ENCODE measurements at regions not wholly inside any gene's neighbourhood (a gene's known extent, or its start where the extent isn't known, plus 50 kb on each side); places are given as distances from the start of the nearest gene placed in this dataset.
"Not testable (repeated sequence)": the region's sequence is repeated elsewhere in the genome, so short reads cannot be mapped to it uniquely, and the experiment has no call there.

DNA sequence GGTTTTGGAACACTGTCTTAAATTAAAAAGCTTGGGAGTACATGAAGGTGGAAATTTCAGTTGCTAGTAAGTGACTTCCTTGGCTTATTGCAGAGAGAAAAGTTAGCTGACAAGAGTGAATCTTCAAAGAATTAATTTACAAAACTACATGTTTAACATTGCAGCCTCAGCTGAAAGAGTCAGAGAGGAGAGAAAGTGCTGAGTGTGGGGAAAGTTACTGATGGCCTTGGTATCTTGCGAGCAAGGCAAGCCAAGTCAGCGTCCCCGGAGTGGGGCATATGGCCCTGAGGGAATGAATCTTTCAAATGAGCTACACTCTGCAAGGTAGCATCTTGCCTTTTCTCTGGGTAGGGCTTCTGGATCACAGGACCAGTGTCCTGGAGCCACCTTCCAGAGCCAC, 131.3 kb downstream of the LPIN1 start:
- H3K27ac ChIP-seq (ENCODE audit: low read depth, low read length) = no peak overlapping the region
- no peak for DNase-seq (ENCODE audit: low read depth in 4 of 6, low spot score in 6 of 6)
- WGBS (ENCODE audit: insufficient coverage) = 100% methylated on average over 3 of the region's 3 CpGs

DNA sequence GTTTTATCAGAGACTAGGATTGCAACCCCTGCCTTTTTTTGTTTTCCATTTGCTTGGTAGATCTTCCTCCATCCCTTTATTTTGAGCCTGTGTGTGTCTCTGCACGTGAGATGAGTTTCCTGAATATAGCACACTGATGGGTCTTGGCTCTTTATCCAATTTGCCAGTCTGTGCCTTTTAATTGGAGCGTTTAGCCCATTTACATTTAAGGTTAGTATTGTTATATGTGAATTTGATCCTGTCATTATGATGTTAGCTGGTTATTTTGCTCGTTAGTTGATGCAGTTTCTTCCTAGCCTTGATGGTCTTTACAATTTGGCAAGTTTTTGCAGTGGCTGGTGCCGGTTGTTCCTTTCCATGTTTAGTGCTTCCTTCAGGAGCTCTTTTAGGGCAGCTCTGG, 138.8 kb downstream of the LPIN1 start:
- not testable (repeated sequence) for DNase-seq (ENCODE audit: low read depth in 4 of 6, low spot score in 6 of 6); H3K27ac ChIP-seq (ENCODE audit: low read depth, low read length); H3K4me3 ChIP-seq (ENCODE audit: low read depth, low read length); H3K4me1 ChIP-seq (ENCODE audit: control insufficient read depth, insufficient read depth, low read length); H3K36me3 ChIP-seq (ENCODE audit: control insufficient read depth, insufficient read depth, low read length); H3K9me3 ChIP-seq (ENCODE audit: control insufficient read depth, insufficient read depth, low read length); H3K27me3 ChIP-seq (ENCODE audit: control insufficient read depth, insufficient read depth, low read length)
- WGBS (ENCODE audit: insufficient coverage) = no CpG with 5 or more reads among the region's 4 CpGs

More for the DNA sequence above, 131.3 kb downstream of the LPIN1 start:
- Histone ChIP-seq H3K36me3 (ENCODE audit: control insufficient read depth, insufficient read depth, low read length) (no peaks in the 10 kb centered on the region), H3K4me1 (ENCODE audit: control insufficient read depth, insufficient read depth, low read length) (no peaks in the 10 kb centered on the region), H3K9me3 (ENCODE audit: control insufficient read depth, insufficient read depth, low read length) (no peaks in the 10 kb centered on the region), H3K4me3 (ENCODE audit: low read depth, low read length) (no peak overlapping the region), H3K27me3 (ENCODE audit: control insufficient read depth, insufficient read depth, low read length) (no peaks in the 10 kb centered on the region)

DNA sequence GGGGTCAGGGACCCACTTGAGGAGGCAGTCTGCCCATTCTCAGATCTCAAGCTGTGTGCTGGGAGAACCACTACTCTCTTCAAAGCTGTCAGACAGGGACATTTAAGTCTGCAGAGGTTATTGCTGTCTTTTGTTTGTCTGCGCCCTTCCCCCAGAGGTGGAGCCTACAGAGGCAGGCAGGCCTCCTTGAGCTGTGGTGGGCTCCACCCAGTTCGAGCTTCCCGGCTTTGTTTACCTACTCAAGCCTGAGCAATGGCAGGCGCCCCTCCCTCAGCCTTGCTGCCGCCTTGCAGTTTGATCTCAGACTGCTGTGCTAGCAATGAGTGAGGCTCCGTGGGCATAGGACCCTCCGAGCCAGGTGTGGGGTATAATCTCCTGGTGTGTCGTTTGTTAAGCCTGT, 140.5 kb downstream of the LPIN1 start:
- H3K4me1 ChIP-seq (ENCODE audit: control insufficient read depth, insufficient read depth, low read length); H3K4me3 ChIP-seq (ENCODE audit: low read depth, low read length); H3K27ac ChIP-seq (ENCODE audit: low read depth, low read length); H3K9me3 ChIP-seq (ENCODE audit: control insufficient read depth, insufficient read depth, low read length); H3K36me3 ChIP-seq (ENCODE audit: control insufficient read depth, insufficient read depth, low read length); DNase-seq (ENCODE audit: low read depth in 4 of 6, low spot score in 6 of 6); H3K27me3 ChIP-seq (ENCODE audit: control insufficient read depth, insufficient read depth, low read length): not testable (repeated sequence)
- WGBS (ENCODE audit: insufficient coverage) = 100% methylated on average over 2 of the region's 8 CpGs

DNA sequence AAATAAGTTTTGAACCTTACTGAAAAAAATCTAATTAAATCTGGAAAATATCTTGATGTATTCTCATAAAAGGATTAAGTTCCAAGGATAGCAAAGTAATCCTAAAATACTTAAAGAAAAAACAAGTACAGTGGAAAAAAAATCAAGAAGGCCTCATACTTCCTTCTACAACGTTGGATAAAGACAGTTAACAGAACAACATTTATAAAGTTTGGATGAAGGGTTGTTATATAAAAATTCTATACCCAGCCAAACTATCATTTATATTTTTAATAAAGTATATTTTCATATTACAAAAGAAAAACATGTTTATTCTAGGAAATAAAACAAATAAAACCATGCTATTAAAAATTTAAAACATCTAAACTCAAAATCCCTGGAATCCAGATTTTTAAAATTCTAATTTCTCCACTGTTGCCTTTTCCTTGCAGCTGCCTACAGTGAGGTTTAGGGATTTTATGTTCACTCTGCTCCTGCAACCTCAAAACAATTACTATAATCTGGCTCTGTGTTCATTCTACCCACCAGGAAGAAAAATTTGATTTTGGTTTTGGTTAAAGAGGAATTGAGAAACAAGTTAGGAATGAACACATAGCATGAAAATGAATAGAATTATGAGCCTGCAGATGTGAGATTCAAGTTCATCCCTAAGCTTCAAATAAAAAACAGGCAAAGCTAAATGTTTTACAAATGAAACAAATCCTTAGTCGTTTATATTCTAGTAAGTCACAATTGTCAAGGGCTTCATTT, 142.8 kb downstream of the LPIN1 start:
- Histone ChIP-seq H3K4me3 (ENCODE audit: low read depth, low read length) (no peak overlapping the region), H3K27me3 (ENCODE audit: control insufficient read depth, insufficient read depth, low read length) (no peaks in the 10 kb centered on the region), H3K9me3 (ENCODE audit: control insufficient read depth, insufficient read depth, low read length) (no peaks in the 10 kb centered on the region), H3K4me1 (ENCODE audit: control insufficient read depth, insufficient read depth, low read length) (no peaks in the 10 kb centered on the region), H3K27ac (ENCODE audit: low read depth, low read length) (no peak overlapping the region), H3K36me3 (ENCODE audit: control insufficient read depth, insufficient read depth, low read length) (no peaks in the 10 kb centered on the region)
- no CpG with 5 or more reads among the region's 2 CpGs for WGBS (ENCODE audit: insufficient coverage)
- no peak for DNase-seq (ENCODE audit: low read depth in 4 of 6, low spot score in 6 of 6)

DNA sequence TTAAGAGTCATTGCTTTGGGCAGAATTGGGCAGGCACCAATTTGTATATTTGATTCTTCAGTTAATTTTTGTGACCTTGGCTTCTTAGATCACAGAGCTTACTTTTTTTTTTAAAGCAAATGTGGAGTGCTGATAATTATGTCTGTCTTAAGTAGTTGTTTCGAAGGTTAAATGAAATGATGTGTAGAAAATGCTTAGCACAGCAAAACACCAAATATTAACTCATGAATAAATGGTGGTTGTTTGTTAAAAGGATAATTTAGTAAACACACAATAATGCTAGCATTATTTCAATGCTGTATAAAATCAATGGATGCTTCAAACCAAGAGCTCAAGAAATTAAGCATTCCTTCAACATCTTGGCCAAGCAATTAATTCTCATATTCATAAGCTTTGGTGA, 143.4 kb downstream of the LPIN1 start:
- no peak overlapping the region for H3K4me3 ChIP-seq (ENCODE audit: low read depth, low read length)
- no peak for DNase-seq (ENCODE audit: low read depth in 4 of 6, low spot score in 6 of 6)
- no CpG with 5 or more reads among the region's 1 CpG for WGBS (ENCODE audit: insufficient coverage)
- H3K27ac ChIP-seq (ENCODE audit: low read depth, low read length) = no peak overlapping the region
- no peaks in the 10 kb centered on the region for H3K27me3 ChIP-seq (ENCODE audit: control insufficient read depth, insufficient read depth, low read length)
- H3K9me3 ChIP-seq (ENCODE audit: control insufficient read depth, insufficient read depth, low read length) = no peaks in the 10 kb centered on the region
- H3K36me3 ChIP-seq (ENCODE audit: control insufficient read depth, insufficient read depth, low read length) = no peaks in the 10 kb centered on the region
- no peaks in the 10 kb centered on the region for H3K4me1 ChIP-seq (ENCODE audit: control insufficient read depth, insufficient read depth, low read length)

DNA sequence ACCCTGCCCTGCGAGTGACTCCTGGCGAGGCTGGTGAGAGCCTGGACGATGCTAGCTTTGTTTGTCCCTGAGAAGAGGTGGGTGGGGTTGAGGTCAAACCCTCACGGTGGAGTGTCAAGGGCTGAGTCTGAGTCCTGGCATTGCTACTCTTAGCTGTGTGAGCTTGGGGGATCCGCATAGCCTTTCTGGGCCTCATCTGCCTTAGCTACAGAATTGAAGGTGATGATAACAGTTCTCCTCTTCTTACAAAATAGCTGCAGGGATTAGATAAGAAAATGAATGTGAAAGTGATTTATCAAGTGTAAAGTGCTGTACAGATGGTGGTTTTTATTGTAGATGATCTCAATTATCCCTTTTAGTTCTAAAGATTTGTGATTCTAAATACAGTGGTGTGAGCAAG, 144.6 kb downstream of the LPIN1 start:
- WGBS (ENCODE audit: insufficient coverage) = 76% methylated on average over 4 of the region's 5 CpGs
- DNase-seq (ENCODE audit: low read depth in 4 of 6, low spot score in 6 of 6) = no peak
- H3K4me1 ChIP-seq (ENCODE audit: control insufficient read depth, insufficient read depth, low read length) = no peaks in the 10 kb centered on the region
- H3K9me3 ChIP-seq (ENCODE audit: control insufficient read depth, insufficient read depth, low read length) = no peaks in the 10 kb centered on the region
- H3K27me3 ChIP-seq (ENCODE audit: control insufficient read depth, insufficient read depth, low read length) = no peaks in the 10 kb centered on the region
- no peak overlapping the region for H3K4me3 ChIP-seq (ENCODE audit: low read depth, low read length)
- H3K36me3 ChIP-seq (ENCODE audit: control insufficient read depth, insufficient read depth, low read length) = no peaks in the 10 kb centered on the region
- H3K27ac ChIP-seq (ENCODE audit: low read depth, low read length) = no peak overlapping the region

DNA sequence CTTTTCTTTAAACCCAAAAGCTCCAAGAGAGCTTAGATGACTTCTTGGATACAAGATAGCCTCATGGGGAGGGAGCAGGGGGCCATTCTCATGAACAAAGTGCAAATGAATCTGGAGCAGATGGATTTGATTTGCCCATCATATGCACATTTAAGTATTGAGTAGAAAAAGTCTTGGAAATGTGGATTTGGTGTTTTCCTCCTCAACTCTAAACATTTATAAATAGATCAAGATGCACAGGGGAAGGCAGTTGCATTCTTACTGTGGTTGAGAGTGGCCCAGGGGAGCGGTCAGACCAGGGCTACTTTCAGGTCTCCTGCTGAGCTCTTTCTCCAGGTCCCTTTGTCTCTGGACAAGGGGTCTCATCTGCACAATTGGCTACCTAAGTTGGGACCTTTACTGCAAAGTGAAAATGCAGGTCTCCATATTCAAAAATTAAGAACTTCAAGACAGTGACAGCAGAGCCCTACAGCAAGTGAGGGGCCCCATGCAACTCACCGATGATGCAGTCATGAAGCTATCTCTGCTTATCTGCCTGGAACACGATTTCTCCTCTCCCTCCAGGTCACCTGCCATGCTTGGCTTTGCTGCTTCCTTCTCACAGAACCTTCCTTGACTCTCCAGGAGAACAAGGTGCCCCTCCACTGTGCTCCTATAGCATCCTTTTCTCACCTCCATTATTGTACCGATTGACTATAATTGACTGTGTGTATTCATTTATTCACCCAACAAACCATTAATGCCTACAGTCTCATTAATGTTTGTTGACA, 145.4 kb downstream of the LPIN1 start:
- Histone ChIP-seq H3K4me3 (ENCODE audit: low read depth, low read length) (no peak overlapping the region), H3K27ac (ENCODE audit: low read depth, low read length) (no peak overlapping the region), H3K9me3 (ENCODE audit: control insufficient read depth, insufficient read depth, low read length) (no peaks in the 10 kb centered on the region), H3K27me3 (ENCODE audit: control insufficient read depth, insufficient read depth, low read length) (no peaks in the 10 kb centered on the region), H3K36me3 (ENCODE audit: control insufficient read depth, insufficient read depth, low read length) (no peaks in the 10 kb centered on the region), H3K4me1 (ENCODE audit: control insufficient read depth, insufficient read depth, low read length) (no peaks in the 10 kb centered on the region)
- DNase-seq (ENCODE audit: low read depth in 4 of 6, low spot score in 6 of 6) = no peak
- 84% methylated on average over 3 of the region's 4 CpGs for WGBS (ENCODE audit: insufficient coverage)

DNA sequence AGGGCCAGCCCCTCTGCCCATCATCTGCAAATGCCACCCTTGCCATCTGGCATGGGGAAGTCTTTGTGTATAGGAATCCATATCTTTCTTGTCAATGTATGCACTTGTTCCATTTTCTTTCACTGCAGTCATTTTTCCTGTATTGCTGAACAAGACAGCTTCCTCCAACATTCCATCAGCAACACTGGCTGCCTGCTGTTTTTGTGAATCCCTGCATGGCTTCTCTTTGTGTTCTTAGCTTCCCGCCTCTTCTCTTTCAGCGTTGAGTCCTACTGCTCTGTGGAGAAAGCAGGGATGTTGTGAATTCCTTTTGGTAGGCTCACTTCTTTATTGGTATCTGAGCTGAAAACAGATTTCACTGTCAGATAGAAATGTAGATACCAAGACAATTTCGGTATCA, 150.0 kb downstream of the LPIN1 start:
- H3K27ac ChIP-seq (ENCODE audit: low read depth, low read length) = no peak overlapping the region
- H3K36me3 ChIP-seq (ENCODE audit: control insufficient read depth, insufficient read depth, low read length) = no peaks in the 10 kb centered on the region
- H3K27me3 ChIP-seq (ENCODE audit: control insufficient read depth, insufficient read depth, low read length) = no peaks in the 10 kb centered on the region
- peak in 2 of 6 donors; percentile 58 to 78 for DNase-seq (ENCODE audit: low read depth in 4 of 6, low spot score in 6 of 6)
- H3K4me1 ChIP-seq (ENCODE audit: control insufficient read depth, insufficient read depth, low read length) = no peaks in the 10 kb centered on the region
- no peak overlapping the region for H3K4me3 ChIP-seq (ENCODE audit: low read depth, low read length)
- no peaks in the 10 kb centered on the region for H3K9me3 ChIP-seq (ENCODE audit: control insufficient read depth, insufficient read depth, low read length)
- 44% methylated on average over 1 of the region's 3 CpGs for WGBS (ENCODE audit: insufficient coverage)

DNA sequence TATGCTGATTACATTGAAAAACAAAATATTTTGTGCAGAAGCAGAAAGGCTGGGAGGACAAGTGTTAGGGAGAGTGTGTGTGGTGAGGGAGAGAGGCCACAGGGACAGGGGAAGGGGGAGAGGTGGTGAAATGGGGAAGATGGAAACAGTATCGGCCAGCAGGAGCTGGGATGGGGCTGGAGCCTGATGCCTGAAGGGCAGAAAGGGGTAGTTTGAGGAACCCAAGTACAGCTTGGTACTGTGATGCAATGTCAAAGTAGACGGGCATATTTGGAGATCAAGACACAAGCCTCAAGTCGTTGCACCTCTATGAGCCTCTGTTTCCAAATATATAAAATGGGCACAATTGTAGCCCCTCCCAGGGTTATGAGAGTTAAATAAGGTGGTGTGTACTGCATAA, 152.1 kb downstream of the LPIN1 start:
- Histone ChIP-seq H3K4me3 (ENCODE audit: low read depth, low read length) (no peak overlapping the region), H3K4me1 (ENCODE audit: control insufficient read depth, insufficient read depth, low read length) (no peaks in the 10 kb centered on the region), H3K27ac (ENCODE audit: low read depth, low read length) (no peak overlapping the region), H3K27me3 (ENCODE audit: control insufficient read depth, insufficient read depth, low read length) (no peaks in the 10 kb centered on the region), H3K36me3 (ENCODE audit: control insufficient read depth, insufficient read depth, low read length) (no peaks in the 10 kb centered on the region), H3K9me3 (ENCODE audit: control insufficient read depth, insufficient read depth, low read length) (no peaks in the 10 kb centered on the region)
- no peak for DNase-seq (ENCODE audit: low read depth in 4 of 6, low spot score in 6 of 6)
- 78% methylated on average over 1 of the region's 3 CpGs for WGBS (ENCODE audit: insufficient coverage)

DNA sequence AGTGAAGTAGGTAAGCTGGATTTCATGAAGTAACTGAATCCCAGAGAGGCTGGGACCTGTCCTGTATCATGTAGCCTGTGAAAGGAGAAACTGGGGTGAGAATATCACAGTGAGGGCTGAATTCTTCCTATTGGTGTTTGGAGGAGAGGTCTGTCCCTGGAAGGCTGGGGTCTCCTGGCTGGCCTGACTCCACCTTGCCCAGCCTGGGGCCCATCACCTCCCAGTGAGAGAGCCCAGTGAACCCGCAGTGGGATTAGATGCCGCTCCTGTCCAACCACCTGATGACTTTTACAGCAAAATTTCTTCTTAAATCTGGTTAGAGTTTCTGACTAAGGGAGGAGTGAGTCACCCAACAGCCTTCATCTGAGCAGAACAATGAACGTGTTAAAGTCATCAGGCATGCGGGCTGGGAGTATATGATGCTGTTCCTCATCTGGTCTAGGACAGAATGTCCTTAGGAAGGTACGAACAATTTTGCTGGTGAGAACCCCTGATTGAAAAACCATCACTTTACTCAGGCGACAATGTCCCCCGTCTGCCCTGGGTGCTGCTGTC, 152.9 kb downstream of the LPIN1 start:
- H3K9me3 ChIP-seq (ENCODE audit: control insufficient read depth, insufficient read depth, low read length) = no peaks in the 10 kb centered on the region
- no peaks in the 10 kb centered on the region for H3K4me1 ChIP-seq (ENCODE audit: control insufficient read depth, insufficient read depth, low read length)
- H3K4me3 ChIP-seq (ENCODE audit: low read depth, low read length) = no peak overlapping the region
- 100% methylated on average over 2 of the region's 7 CpGs for WGBS (ENCODE audit: insufficient coverage)
- DNase-seq (ENCODE audit: low read depth in 4 of 6, low spot score in 6 of 6) = no peak
- H3K27ac ChIP-seq (ENCODE audit: low read depth, low read length) = no peak overlapping the region
- no peaks in the 10 kb centered on the region for H3K36me3 ChIP-seq (ENCODE audit: control insufficient read depth, insufficient read depth, low read length)
- H3K27me3 ChIP-seq (ENCODE audit: control insufficient read depth, insufficient read depth, low read length) = no peaks in the 10 kb centered on the region
